ENCODE measurements at regions not wholly inside any gene's neighbourhood (a gene's known extent, or its start where the extent isn't known, plus 50 kb on each side); places are given as distances from the start of the nearest gene placed in this dataset.

DNA sequence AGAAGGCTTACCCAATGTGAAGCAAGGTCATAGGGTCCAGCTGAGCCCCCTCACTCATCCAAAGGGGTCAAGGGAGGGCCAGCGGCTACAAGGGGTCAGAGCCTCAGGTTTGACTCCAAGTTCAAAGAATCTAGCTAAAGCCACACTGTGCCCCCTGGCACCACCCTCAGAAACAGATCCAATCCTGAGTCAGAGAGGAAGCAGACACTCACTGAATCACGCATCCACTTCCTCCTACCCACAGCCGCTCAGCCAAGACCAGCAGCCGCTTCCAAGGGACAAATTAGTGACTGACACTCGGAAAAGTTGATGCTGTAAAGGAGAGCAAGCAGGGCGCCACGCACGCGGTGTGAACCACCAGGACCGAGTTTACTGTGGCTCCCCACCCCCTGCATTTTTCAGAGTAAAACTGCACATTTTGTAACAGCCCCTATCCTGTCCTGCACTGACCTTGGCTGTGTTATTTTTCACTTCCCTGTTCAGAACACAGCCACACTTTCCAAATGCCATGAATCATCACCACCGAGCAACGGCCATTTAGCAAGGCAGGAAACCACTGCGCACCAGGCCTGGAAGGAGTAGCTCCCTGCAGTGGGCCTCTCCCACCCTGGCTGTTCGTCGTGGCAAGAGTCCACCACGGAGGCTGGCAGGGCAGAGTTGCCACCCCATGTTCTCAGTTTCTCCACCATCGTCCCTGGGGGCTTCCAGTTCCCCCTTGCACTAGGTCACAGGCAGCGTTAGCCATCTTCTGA is 147.8 kb downstream of the TOMM20 start (continued):
- TF ChIP-seq, protein P1, sequence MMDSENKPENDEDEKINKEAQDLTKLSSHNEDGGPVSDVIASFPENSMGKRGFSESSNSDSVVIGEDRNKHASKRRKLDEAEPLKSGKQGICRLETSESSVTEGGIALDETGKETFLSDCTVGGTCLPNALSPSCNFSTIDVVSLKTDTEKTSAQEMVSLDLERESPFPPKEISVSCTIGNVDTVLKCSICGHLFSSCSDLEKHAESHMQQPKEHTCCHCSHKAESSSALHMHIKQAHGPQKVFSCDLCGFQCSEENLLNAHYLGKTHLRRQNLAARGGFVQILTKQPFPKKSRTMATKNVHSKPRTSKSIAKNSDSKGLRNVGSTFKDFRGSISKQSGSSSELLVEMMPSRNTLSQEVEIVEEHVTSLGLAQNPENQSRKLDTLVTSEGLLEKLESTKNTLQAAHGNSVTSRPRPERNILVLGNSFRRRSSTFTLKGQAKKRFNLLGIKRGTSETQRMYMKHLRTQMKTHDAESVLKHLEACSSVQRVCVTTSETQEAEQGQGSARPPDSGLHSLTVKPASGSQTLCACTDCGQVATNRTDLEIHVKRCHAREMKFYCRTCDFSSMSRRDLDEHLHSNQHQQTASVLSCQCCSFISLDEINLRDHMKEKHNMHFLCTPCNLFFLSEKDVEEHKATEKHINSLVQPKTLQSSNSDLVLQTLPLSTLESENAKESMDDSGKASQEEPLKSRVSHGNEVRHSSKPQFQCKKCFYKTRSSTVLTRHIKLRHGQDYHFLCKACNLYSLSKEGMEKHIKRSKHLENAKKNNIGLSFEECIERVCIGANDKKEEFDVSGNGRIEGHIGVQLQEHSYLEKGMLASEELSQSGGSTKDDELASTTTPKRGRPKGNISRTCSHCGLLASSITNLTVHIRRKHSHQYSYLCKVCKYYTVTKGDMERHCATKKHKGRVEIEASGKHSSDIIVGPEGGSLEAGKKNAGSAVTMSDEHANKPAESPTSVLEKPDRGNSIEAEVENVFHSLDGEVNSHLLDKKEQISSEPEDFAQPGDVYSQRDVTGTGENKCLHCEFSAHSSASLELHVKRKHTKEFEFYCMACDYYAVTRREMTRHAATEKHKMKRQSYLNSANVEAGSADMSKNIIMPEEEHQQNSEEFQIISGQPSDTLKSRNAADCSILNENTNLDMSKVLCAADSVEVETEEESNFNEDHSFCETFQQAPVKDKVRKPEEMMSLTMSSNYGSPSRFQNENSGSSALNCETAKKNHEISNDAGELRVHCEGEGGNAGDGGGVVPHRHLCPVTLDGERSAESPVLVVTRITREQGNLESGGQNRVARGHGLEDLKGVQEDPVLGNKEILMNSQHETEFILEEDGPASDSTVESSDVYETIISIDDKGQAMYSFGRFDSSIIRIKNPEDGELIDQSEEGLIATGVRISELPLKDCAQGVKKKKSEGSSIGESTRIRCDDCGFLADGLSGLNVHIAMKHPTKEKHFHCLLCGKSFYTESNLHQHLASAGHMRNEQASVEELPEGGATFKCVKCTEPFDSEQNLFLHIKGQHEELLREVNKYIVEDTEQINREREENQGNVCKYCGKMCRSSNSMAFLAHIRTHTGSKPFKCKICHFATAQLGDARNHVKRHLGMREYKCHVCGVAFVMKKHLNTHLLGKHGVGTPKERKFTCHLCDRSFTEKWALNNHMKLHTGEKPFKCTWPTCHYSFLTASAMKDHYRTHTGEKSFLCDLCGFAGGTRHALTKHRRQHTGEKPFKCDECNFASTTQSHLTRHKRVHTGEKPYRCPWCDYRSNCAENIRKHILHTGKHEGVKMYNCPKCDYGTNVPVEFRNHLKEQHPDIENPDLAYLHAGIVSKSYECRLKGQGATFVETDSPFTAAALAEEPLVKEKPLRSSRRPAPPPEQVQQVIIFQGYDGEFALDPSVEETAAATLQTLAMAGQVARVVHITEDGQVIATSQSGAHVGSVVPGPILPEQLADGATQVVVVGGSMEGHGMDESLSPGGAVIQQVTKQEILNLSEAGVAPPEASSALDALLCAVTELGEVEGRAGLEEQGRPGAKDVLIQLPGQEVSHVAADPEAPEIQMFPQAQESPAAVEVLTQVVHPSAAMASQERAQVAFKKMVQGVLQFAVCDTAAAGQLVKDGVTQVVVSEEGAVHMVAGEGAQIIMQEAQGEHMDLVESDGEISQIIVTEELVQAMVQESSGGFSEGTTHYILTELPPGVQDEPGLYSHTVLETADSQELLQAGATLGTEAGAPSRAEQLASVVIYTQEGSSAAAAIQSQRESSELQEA (IDR thresholded peaks at IDR 0.05; ENCODE audit: low read depth): no peak
- TF ChIP-seq PHTF2 (CRISPR knock-in tag; IDR thresholded peaks at IDR 0.05) (no peak), XRCC5 (IDR thresholded peaks at IDR 0.05; ENCODE audit: low read depth, low read length) (peak; percentile 0; the same call in 1 of the 2 replicates), RAD51 (IDR thresholded peaks at IDR 0.05; ENCODE audit: borderline replicate concordance, low read depth) (no peak), KLF16 (IDR thresholded peaks at IDR 0.05) (no peak), KAT7 (CRISPR knock-in tag; IDR thresholded peaks at IDR 0.05; ENCODE audit: borderline replicate concordance) (no peak), NCOR1 (IDR thresholded peaks at IDR 0.05) (no peak)
- TF ChIP-seq, protein P2, sequence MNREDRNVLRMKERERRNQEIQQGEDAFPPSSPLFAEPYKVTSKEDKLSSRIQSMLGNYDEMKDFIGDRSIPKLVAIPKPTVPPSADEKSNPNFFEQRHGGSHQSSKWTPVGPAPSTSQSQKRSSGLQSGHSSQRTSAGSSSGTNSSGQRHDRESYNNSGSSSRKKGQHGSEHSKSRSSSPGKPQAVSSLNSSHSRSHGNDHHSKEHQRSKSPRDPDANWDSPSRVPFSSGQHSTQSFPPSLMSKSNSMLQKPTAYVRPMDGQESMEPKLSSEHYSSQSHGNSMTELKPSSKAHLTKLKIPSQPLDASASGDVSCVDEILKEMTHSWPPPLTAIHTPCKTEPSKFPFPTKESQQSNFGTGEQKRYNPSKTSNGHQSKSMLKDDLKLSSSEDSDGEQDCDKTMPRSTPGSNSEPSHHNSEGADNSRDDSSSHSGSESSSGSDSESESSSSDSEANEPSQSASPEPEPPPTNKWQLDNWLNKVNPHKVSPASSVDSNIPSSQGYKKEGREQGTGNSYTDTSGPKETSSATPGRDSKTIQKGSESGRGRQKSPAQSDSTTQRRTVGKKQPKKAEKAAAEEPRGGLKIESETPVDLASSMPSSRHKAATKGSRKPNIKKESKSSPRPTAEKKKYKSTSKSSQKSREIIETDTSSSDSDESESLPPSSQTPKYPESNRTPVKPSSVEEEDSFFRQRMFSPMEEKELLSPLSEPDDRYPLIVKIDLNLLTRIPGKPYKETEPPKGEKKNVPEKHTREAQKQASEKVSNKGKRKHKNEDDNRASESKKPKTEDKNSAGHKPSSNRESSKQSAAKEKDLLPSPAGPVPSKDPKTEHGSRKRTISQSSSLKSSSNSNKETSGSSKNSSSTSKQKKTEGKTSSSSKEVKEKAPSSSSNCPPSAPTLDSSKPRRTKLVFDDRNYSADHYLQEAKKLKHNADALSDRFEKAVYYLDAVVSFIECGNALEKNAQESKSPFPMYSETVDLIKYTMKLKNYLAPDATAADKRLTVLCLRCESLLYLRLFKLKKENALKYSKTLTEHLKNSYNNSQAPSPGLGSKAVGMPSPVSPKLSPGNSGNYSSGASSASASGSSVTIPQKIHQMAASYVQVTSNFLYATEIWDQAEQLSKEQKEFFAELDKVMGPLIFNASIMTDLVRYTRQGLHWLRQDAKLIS (CRISPR knock-in tag; IDR thresholded peaks at IDR 0.05): 0 out of 2 replicates have a peak, but pooled peaks have one; percentile 9
- TF ChIP-seq, protein P3, sequence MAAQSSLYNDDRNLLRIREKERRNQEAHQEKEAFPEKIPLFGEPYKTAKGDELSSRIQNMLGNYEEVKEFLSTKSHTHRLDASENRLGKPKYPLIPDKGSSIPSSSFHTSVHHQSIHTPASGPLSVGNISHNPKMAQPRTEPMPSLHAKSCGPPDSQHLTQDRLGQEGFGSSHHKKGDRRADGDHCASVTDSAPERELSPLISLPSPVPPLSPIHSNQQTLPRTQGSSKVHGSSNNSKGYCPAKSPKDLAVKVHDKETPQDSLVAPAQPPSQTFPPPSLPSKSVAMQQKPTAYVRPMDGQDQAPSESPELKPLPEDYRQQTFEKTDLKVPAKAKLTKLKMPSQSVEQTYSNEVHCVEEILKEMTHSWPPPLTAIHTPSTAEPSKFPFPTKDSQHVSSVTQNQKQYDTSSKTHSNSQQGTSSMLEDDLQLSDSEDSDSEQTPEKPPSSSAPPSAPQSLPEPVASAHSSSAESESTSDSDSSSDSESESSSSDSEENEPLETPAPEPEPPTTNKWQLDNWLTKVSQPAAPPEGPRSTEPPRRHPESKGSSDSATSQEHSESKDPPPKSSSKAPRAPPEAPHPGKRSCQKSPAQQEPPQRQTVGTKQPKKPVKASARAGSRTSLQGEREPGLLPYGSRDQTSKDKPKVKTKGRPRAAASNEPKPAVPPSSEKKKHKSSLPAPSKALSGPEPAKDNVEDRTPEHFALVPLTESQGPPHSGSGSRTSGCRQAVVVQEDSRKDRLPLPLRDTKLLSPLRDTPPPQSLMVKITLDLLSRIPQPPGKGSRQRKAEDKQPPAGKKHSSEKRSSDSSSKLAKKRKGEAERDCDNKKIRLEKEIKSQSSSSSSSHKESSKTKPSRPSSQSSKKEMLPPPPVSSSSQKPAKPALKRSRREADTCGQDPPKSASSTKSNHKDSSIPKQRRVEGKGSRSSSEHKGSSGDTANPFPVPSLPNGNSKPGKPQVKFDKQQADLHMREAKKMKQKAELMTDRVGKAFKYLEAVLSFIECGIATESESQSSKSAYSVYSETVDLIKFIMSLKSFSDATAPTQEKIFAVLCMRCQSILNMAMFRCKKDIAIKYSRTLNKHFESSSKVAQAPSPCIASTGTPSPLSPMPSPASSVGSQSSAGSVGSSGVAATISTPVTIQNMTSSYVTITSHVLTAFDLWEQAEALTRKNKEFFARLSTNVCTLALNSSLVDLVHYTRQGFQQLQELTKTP (IDR thresholded peaks at IDR 0.05; ENCODE audit: low read depth in 1 of 2, partially characterized antibody in 2 of 2): peak in 1 of 2 experiments; percentile 15

All from K562 (cell line).